Lower lobe of right lung (tissue), 2 donors: ENCODE measurements at regions not wholly inside any gene's neighbourhood (a gene's known extent, or its start where the extent isn't known, plus 50 kb on each side); places are given as distances from the start of the nearest gene placed in this dataset.
"Not testable (repeated sequence)": the region's sequence is repeated elsewhere in the genome, so short reads cannot be mapped to it uniquely, and the experiment has no call there.

Experiments
- ATAC-seq, 2 donors: fragments of 200-7000 bp; cut with Tn5 transposase; one replicate each; pipeline ENCODE4 v1.9.1; 2020 to 2022; ENCODE audit warnings: mild to moderate bottlenecking in 2 of 2, moderate library complexity in 2 of 2
- DNase-seq: peaks from one replicate; pipeline ENCODE4 v3.0.0-alpha.2; 2020
- H3K27ac ChIP-seq: fragments of 200-600 bp; one replicate; pipeline ENCODE4 v1.8.0; 2022
- H3K27me3 ChIP-seq: fragments of 200-600 bp; one replicate; pipeline ENCODE4 v1.8.0; 2022; ENCODE audit warnings: low read depth
- H3K36me3 ChIP-seq: fragments of 200-600 bp; one replicate; pipeline ENCODE4 v1.8.0; 2022; ENCODE audit warnings: mild to moderate bottlenecking
- H3K4me1 ChIP-seq: fragments of 200-600 bp; one replicate; pipeline ENCODE4 v1.8.0; 2022
- H3K4me3 ChIP-seq: fragments of 200-600 bp; one replicate; pipeline ENCODE4 v1.8.0; 2022; ENCODE audit warnings: mild to moderate bottlenecking
- H3K9me3 ChIP-seq: fragments of 200-600 bp; one replicate; pipeline ENCODE4 v1.8.0; 2022
- CTCF ChIP-seq: fragments of 200-600 bp; IDR thresholded peaks from one replicate; pipeline ENCODE4 v1.8.0; 2022; ENCODE audit warnings: antibody characterized with exemption, mild to moderate bottlenecking
- intact Hi-C: fragments of 100-400 bp; cut with DNase I; formaldehyde crosslinking; loops from one replicate; pipeline ENCODE4 v1.11.0; 2022
- donor health status: DM: no; HTN: yes; CAD: no; lungs with severe emphysema.

GRCh38 chrX:66110112-66110511, 53.9 kb upstream of the HEPH start:
- no peak for ATAC-seq
- intact Hi-C loops = no loop called here
- Histone ChIP-seq H3K4me3 (no peak overlapping the region), H3K27ac (no peak overlapping the region), H3K9me3 (no peaks in the 10 kb centered on the region), H3K36me3 (no peaks in the 10 kb centered on the region), H3K4me1 (no peaks in the 10 kb centered on the region), H3K27me3 (no peaks in the 10 kb centered on the region)
- DNase-seq = no peak
- TF ChIP-seq CTCF = peak; percentile 49

- DNase-seq, ATAC-seq, H3K27me3 ChIP-seq, intact Hi-C loops, H3K9me3 ChIP-seq, H3K27ac ChIP-seq, H3K4me3 ChIP-seq, H3K4me1 ChIP-seq, H3K36me3 ChIP-seq: not testable (repeated sequence)
Observed at GRCh38 chrX:66107860-66108259, 56.2 kb upstream of the HEPH start.

GRCh38 chrX:66102398-66102797, 61.6 kb upstream of the HEPH start:
- H3K36me3 ChIP-seq, DNase-seq, H3K27me3 ChIP-seq, intact Hi-C loops, H3K4me1 ChIP-seq, H3K9me3 ChIP-seq, H3K4me3 ChIP-seq, ATAC-seq, H3K27ac ChIP-seq: not testable (repeated sequence)

GRCh38 chrX:66098162-66098561, 58.3 kb upstream of the VSIG4 start:
- no peak for ATAC-seq
- Histone ChIP-seq H3K4me1 (no peaks in the 10 kb centered on the region), H3K4me3 (no peak overlapping the region), H3K36me3 (no peaks in the 10 kb centered on the region), H3K27ac (no peak overlapping the region), H3K9me3 (no peaks in the 10 kb centered on the region), H3K27me3 (no peaks in the 10 kb centered on the region)
- no peak for TF ChIP-seq CTCF
- intact Hi-C loops = no loop called here
- DNase-seq = no peak

- H3K27me3 ChIP-seq, H3K4me1 ChIP-seq, H3K4me3 ChIP-seq, H3K9me3 ChIP-seq, H3K36me3 ChIP-seq, ATAC-seq, H3K27ac ChIP-seq, DNase-seq, intact Hi-C loops: not testable (repeated sequence)
Observed at GRCh38 chrX:66096987-66097386, 57.1 kb upstream of the VSIG4 start.

GRCh38 chrX:66090004-66090403, 50.1 kb upstream of the VSIG4 start:
- H3K27me3 ChIP-seq, H3K36me3 ChIP-seq, intact Hi-C loops, H3K4me3 ChIP-seq, H3K4me1 ChIP-seq, H3K9me3 ChIP-seq, DNase-seq, H3K27ac ChIP-seq, ATAC-seq: not testable (repeated sequence)
